DND-41 (cell line): ENCODE measurements at regions not wholly inside any gene's neighbourhood (a gene's known extent, or its start where the extent isn't known, plus 50 kb on each side); places are given as distances from the start of the nearest gene placed in this dataset.

Experiments
- ATAC-seq: fragments of 200-7000 bp; cut with Tn5 transposase; 3 replicates; pipeline ENCODE4 v1.9.1; 2021; ENCODE audit warnings: low read depth; ENCODE audit not compliant: insufficient read depth
- DNase-seq: peaks from one replicate; pipeline ENCODE4 v3.0.0-alpha.2; 2020
- H2AFZ ChIP-seq: 2 replicates; pipeline ENCODE4 v1.6.0; 2012; ENCODE audit warnings: low read depth, low read length
- H3K27ac ChIP-seq: 2 replicates; pipeline ENCODE4 v1.5.1; 2012; ENCODE audit warnings: low read length, inconsistent platforms
- H3K27me3 ChIP-seq: fragments of 200-600 bp; sonication (generic); 2 replicates; pipeline ENCODE4 v1.6.0; 2012; ENCODE audit warnings: low read length, mild to moderate bottlenecking, inconsistent platforms; ENCODE audit not compliant: insufficient read depth, poor library complexity
- H3K36me3 ChIP-seq: 2 replicates; pipeline ENCODE4 v1.5.1; 2012; ENCODE audit warnings: low read length, inconsistent platforms; ENCODE audit not compliant: insufficient read depth
- H3K4me1 ChIP-seq: 2 replicates; pipeline ENCODE4 v1.5.1; 2012; ENCODE audit warnings: mild to moderate bottlenecking, low read length; ENCODE audit not compliant: insufficient read depth
- H3K4me2 ChIP-seq: 2 replicates; pipeline ENCODE4 v1.6.0; 2012; ENCODE audit warnings: mild to moderate bottlenecking, moderate library complexity, low read length, inconsistent platforms; ENCODE audit not compliant: insufficient read depth
- H3K4me3 ChIP-seq, 2 experiments: fragments of 200-600 bp in 1 of 2; shearing (Covaris generic) in 1 of 2; 2 replicates each; pipeline ENCODE4 v1.5.1; 2012 to 2016; ENCODE audit warnings: inconsistent platforms in 2 of 2, low read length in 2 of 2, mild to moderate bottlenecking in 2 of 2, low read depth in 1 of 2, moderate library complexity in 1 of 2
- H3K79me2 ChIP-seq: 2 replicates; pipeline ENCODE4 v1.6.0; 2012; ENCODE audit warnings: low read length, inconsistent platforms; ENCODE audit not compliant: insufficient read depth
- H3K9ac ChIP-seq: 2 replicates; pipeline ENCODE4 v1.6.0; 2012; ENCODE audit warnings: low read depth, mild to moderate bottlenecking, inconsistent platforms, low read length, moderate library complexity
- H3K9me3 ChIP-seq: 2 replicates; pipeline ENCODE4 v1.5.1; 2012; ENCODE audit warnings: low read length, moderate library complexity, mild to moderate bottlenecking, inconsistent platforms; ENCODE audit not compliant: insufficient read depth, severe bottlenecking
- H4K20me1 ChIP-seq: 2 replicates; pipeline ENCODE4 v1.6.0; 2012; ENCODE audit warnings: low read length; ENCODE audit not compliant: insufficient read depth
- EZH2 ChIP-seq: IDR thresholded peaks from 3 replicates; pipeline ENCODE4 v1.6.1; 2012; ENCODE audit warnings: borderline replicate concordance, low read depth, mild to moderate bottlenecking, moderate library complexity, low read length, inconsistent platforms; ENCODE audit not compliant: severe bottlenecking
- TF ChIP-seq, protein P1 (sequence below): IDR thresholded peaks from 2 replicates; pipeline ENCODE4 v1.5.1; 2012; ENCODE audit warnings: borderline replicate concordance, low read length, moderate library complexity, mild to moderate bottlenecking; ENCODE audit not compliant: poor library complexity, severe bottlenecking; ENCODE audit errors: extremely low read depth

GRCh38 chr13:106738186-106738678 lies 170.3 kb upstream of the ARGLU1 start:
- H3K4me2 ChIP-seq = no peak overlapping the region
- TF ChIP-seq EZH2 = no peak
- TF ChIP-seq, protein P1, sequence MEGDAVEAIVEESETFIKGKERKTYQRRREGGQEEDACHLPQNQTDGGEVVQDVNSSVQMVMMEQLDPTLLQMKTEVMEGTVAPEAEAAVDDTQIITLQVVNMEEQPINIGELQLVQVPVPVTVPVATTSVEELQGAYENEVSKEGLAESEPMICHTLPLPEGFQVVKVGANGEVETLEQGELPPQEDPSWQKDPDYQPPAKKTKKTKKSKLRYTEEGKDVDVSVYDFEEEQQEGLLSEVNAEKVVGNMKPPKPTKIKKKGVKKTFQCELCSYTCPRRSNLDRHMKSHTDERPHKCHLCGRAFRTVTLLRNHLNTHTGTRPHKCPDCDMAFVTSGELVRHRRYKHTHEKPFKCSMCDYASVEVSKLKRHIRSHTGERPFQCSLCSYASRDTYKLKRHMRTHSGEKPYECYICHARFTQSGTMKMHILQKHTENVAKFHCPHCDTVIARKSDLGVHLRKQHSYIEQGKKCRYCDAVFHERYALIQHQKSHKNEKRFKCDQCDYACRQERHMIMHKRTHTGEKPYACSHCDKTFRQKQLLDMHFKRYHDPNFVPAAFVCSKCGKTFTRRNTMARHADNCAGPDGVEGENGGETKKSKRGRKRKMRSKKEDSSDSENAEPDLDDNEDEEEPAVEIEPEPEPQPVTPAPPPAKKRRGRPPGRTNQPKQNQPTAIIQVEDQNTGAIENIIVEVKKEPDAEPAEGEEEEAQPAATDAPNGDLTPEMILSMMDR = no peak
- H3K36me3 ChIP-seq = no peaks in the 10 kb centered on the region
- H3K79me2 ChIP-seq = no peaks in the 10 kb centered on the region
- H3K27me3 ChIP-seq = no peaks in the 10 kb centered on the region
- H3K4me1 ChIP-seq = no peaks in the 10 kb centered on the region
- H2AFZ ChIP-seq = no peak overlapping the region
- no peaks in the 10 kb centered on the region for H3K9me3 ChIP-seq
- ATAC-seq = no peak
- no peaks in the 10 kb centered on the region for H4K20me1 ChIP-seq
- H3K4me3 ChIP-seq = no peak overlapping the region
- H3K9ac ChIP-seq = no peak overlapping the region
- no peak for DNase-seq
- no peak overlapping the region for H3K27ac ChIP-seq

DNA sequence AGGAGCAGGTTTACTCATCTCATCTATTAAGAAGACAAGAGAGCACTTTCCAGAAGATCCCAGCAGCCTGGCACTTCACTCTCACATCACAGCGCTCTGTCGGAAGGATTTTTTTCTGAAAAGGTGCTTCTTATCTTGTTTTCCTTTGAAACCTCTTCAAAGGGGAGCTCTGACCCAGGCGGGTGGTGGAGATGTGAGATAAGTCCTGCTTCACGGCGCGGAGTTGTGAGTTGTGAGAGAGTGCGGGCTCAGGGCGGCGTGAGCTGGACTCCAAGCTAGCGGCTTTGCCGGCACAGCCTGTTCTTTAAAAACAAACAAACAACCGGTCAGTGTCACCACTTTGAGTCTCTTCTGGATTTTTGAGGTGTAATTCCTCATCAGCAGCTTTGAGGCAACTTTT lies 169.0 kb upstream of the ARGLU1 start:
- Histone ChIP-seq H3K4me3 (no peak overlapping the region), H3K36me3 (no peaks in the 10 kb centered on the region), H3K27ac (no peak overlapping the region), H3K27me3 (no peaks in the 10 kb centered on the region), H3K79me2 (no peaks in the 10 kb centered on the region), H4K20me1 (no peaks in the 10 kb centered on the region), H2AFZ (no peak overlapping the region), H3K9ac (no peak overlapping the region), H3K9me3 (no peaks in the 10 kb centered on the region), H3K4me2 (no peak overlapping the region), H3K4me1 (no peaks in the 10 kb centered on the region)
- DNase-seq (no peak), ATAC-seq (no peak)
- TF ChIP-seq EZH2 = no peak
- TF ChIP-seq, protein P1 = no peak

DNA sequence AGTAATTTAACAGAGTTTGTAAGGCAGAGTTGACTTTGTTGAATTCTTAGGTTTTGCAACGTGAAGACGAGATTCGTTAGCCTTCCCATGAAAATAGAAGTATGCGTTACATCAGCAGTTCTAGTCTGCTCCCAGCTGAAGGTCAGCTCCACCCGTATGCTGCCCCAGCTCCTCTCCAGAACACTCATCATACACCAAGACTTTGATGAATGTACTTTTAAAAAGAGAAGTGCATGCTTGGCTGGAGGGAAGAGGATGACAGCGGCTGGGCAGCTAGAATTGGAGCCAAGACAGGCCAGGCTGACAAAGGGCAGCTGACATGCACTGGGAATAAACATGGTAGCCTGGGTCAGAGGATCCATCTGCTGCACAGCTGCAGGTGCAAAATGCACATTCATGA lies 166.3 kb upstream of the ARGLU1 start:
- no peak overlapping the region for H3K9ac ChIP-seq
- ATAC-seq (no peak), DNase-seq (no peak)
- no peaks in the 10 kb centered on the region for H3K79me2 ChIP-seq
- H3K27me3 ChIP-seq = no peaks in the 10 kb centered on the region
- no peaks in the 10 kb centered on the region for H3K4me1 ChIP-seq
- H3K4me2 ChIP-seq = no peak overlapping the region
- H3K9me3 ChIP-seq = no peaks in the 10 kb centered on the region
- H3K4me3 ChIP-seq = no peak overlapping the region
- H4K20me1 ChIP-seq = no peaks in the 10 kb centered on the region
- H3K27ac ChIP-seq = no peak overlapping the region
- TF ChIP-seq, protein P1 = no peak
- no peak for TF ChIP-seq EZH2
- H3K36me3 ChIP-seq = no peaks in the 10 kb centered on the region
- no peak overlapping the region for H2AFZ ChIP-seq

GRCh38 chr13:106723036-106723435 lies 155.1 kb upstream of the ARGLU1 start:
- Histone ChIP-seq H3K4me2 (no peak overlapping the region), H3K9me3 (no peaks in the 10 kb centered on the region), H3K36me3 (no peaks in the 10 kb centered on the region), H3K4me3 (no peak overlapping the region), H3K27ac (no peak overlapping the region), H4K20me1 (no peaks in the 10 kb centered on the region), H2AFZ (no peak overlapping the region), H3K9ac (no peak overlapping the region), H3K27me3 (no peaks in the 10 kb centered on the region), H3K4me1 (no peaks in the 10 kb centered on the region), H3K79me2 (no peaks in the 10 kb centered on the region)
- no peak for DNase-seq
- TF ChIP-seq EZH2 = no peak
- TF ChIP-seq, protein P1 = no peak
- ATAC-seq = no peak
